Mesendoderm (in vitro differentiated cells): ENCODE measurements at regions not wholly inside any gene's neighbourhood (a gene's known extent, or its start where the extent isn't known, plus 50 kb on each side); places are given as distances from the start of the nearest gene placed in this dataset.

ENCODE experiments used
- DNase-seq: peaks from one replicate; pipeline ENCODE4 v3.0.0; 2013
- H2AK5ac ChIP-seq: 2 replicates; pipeline ENCODE4 v1.6.1; 2013; ENCODE audit warnings: low read length, inconsistent platforms
- H2BK120ac ChIP-seq: 2 replicates; pipeline ENCODE4 v1.6.1; 2013; ENCODE audit warnings: low read depth, mild to moderate bottlenecking, low read length, moderate library complexity, mixed read lengths
- H2BK15ac ChIP-seq: replicated peaks from 2 replicates; pipeline ENCODE4 v1.6.1; 2013; ENCODE audit warnings: low read depth, mild to moderate bottlenecking, moderate library complexity
- H2BK5ac ChIP-seq: 2 replicates; pipeline ENCODE4 v1.6.1; 2013; ENCODE audit warnings: low read length, inconsistent platforms
- H3K18ac ChIP-seq: 2 replicates; pipeline ENCODE4 v1.6.1; 2013; ENCODE audit warnings: mild to moderate bottlenecking, low read length, mixed read lengths
- H3K23ac ChIP-seq: one replicate; pipeline ENCODE4 v1.6.1; 2013; ENCODE audit warnings: low read length
- H3K27ac ChIP-seq: 2 replicates; pipeline ENCODE4 v1.5.1; 2013; ENCODE audit warnings: low read depth, mild to moderate bottlenecking, inconsistent platforms, low read length, moderate library complexity
- H3K27me3 ChIP-seq: 2 replicates; pipeline ENCODE4 v1.6.1; 2013; ENCODE audit warnings: low read length, control low read depth, mild to moderate bottlenecking, inconsistent platforms; ENCODE audit not compliant: insufficient read depth, poor library complexity
- H3K36me3 ChIP-seq: 2 replicates; pipeline ENCODE4 v1.6.1; 2013; ENCODE audit warnings: low read length, inconsistent platforms; ENCODE audit not compliant: control insufficient read depth, insufficient read depth
- H3K4ac ChIP-seq: one replicate; pipeline ENCODE4 v1.6.1; 2013; ENCODE audit warnings: low read depth, mild to moderate bottlenecking, low read length, moderate library complexity
- H3K4me1 ChIP-seq: 2 replicates; pipeline ENCODE4 v1.6.1; 2013; ENCODE audit warnings: low read depth, low read length, inconsistent platforms; ENCODE audit not compliant: control insufficient read depth
- H3K4me2 ChIP-seq: 2 replicates; pipeline ENCODE4 v1.6.1; 2013; ENCODE audit warnings: low read length
- H3K4me3 ChIP-seq: 2 replicates; pipeline ENCODE4 v1.5.1; 2013; ENCODE audit warnings: mild to moderate bottlenecking, low read length
- H3K56ac ChIP-seq: one replicate; pipeline ENCODE4 v1.6.1; 2013; ENCODE audit warnings: low read length
- H3K79me1 ChIP-seq: 2 replicates; pipeline ENCODE4 v1.6.1; 2013; ENCODE audit warnings: low read length, inconsistent platforms
- H3K79me2 ChIP-seq: 2 replicates; pipeline ENCODE4 v1.6.1; 2013; ENCODE audit warnings: mild to moderate bottlenecking, low read length; ENCODE audit not compliant: control insufficient read depth, insufficient read depth
- H3K9ac ChIP-seq: 2 replicates; pipeline ENCODE4 v1.6.1; 2013; ENCODE audit warnings: low read length, inconsistent platforms
- H4K5ac ChIP-seq: one replicate; pipeline ENCODE4 v1.6.1; 2013; ENCODE audit warnings: low read length
- H4K8ac ChIP-seq: one replicate; pipeline ENCODE4 v1.6.1; 2013; ENCODE audit warnings: low read depth, mild to moderate bottlenecking, control low read depth, low read length, moderate library complexity
- WGBS: extraction: QIAGEN DNeasy Blood & Tissue Kit; methylation state at CpG from one replicate; pipeline ENCODE4 v1.1.7; 2013; ENCODE audit warnings: low lambda C conversion rate, missing lambda C conversion rate; ENCODE audit not compliant: insufficient coverage; ENCODE audit errors: extremely low coverage; 5-methylcytosine and 5-hydroxymethylcytosine counted together

DNA sequence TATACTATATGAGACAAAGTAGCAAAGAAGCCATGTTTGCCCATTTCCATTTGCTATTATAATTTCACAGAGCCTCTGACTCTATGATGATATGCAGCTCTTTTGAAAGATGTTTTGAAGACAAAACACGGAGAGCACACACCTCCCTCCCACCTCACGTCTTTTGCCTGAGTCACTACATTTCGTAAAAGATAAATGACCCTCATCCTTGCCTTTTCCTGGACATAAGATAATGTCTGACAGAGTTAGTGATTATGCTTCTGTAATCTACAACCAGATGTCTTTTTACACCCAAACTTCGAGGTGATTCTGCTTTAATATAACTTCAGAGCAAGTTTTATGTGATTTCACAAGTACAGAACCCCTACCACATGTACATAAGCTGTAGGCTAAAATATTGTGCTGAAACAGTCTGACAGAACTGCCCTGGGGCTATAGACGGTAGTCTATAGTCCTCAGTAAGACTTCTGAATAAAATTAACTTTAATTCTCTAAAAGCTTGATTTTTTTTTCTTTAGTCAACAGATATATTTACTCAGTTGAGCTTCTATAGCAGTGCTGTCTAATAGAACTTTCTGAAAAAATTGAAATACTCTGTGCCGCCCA lies 99.9 kb downstream of the CD200R1L start:
- peaks cover 2% of the 10 kb centered on the region for H3K4me1 ChIP-seq
- H3K18ac ChIP-seq, result no peak overlapping the region
- no peak overlapping the region for H2AK5ac ChIP-seq
- no peak overlapping the region for H3K56ac ChIP-seq
- no peak overlapping the region for H4K5ac ChIP-seq
- no peak overlapping the region for H3K27ac ChIP-seq
- no peaks in the 10 kb centered on the region for H3K36me3 ChIP-seq
- H3K79me2 ChIP-seq, result no peaks in the 10 kb centered on the region
- H3K79me1 ChIP-seq, result no peaks in the 10 kb centered on the region
- no peak overlapping the region for H4K8ac ChIP-seq
- H2BK15ac ChIP-seq, result no peak overlapping the region
- no CpG with 5 or more reads among the region's 6 CpGs for WGBS
- no peak overlapping the region for H3K4me3 ChIP-seq
- no peak for DNase-seq
- no peak overlapping the region for H2BK120ac ChIP-seq
- no peak overlapping the region for H3K23ac ChIP-seq
- no peak overlapping the region for H3K4ac ChIP-seq
- no peak overlapping the region for H3K9ac ChIP-seq
- H2BK5ac ChIP-seq, result no peak overlapping the region
- no peak overlapping the region for H3K4me2 ChIP-seq
- H3K27me3 ChIP-seq, result no peaks in the 10 kb centered on the region

DNA sequence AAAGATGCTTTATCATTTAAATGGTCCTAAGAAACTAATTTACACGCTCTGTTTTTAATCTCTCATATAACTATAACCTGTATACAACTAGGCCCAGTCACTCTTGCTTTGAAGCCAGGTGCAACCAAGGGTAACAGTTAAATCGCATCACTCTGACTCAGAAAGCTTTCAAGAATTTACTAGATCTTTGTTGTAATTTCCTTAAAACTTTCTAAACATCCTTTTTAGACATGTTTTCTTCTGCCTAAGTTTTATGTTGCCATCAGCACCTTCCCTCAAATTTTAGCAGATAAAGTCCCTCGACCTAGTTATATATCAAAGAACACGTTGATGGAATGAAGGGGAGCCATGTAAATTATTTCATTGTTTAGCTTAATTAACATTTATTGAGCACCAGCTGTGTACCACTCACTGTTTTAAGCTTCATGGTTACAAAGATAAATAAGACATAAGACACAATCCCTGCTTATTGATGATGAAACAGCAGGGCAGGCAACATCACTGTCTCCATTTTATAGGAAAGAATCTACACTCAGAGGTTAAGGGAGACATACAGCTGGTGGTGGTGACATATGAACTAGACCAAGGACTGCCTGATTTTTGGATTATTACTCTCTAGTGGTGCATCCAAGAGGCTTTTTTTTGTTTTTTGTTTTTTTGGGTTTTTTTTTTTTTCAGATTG lies 101.0 kb downstream of the CD200R1L start:
- Histone ChIP-seq H3K4me2 (no peak overlapping the region), H2BK5ac (no peak overlapping the region), H3K36me3 (no peaks in the 10 kb centered on the region), H3K79me2 (no peaks in the 10 kb centered on the region), H3K4me3 (no peak overlapping the region), H3K18ac (no peak overlapping the region), H3K56ac (no peak overlapping the region), H3K9ac (no peak overlapping the region), H3K4me1 (peaks cover 2% of the 10 kb centered on the region), H4K5ac (no peak overlapping the region), H2BK15ac (no peak overlapping the region), H3K23ac (no peak overlapping the region), H3K27me3 (no peaks in the 10 kb centered on the region), H3K27ac (no peak overlapping the region), H3K79me1 (no peaks in the 10 kb centered on the region), H2AK5ac (no peak overlapping the region), H4K8ac (no peak overlapping the region), H3K4ac (no peak overlapping the region), H2BK120ac (no peak overlapping the region)
- DNase-seq, result no peak
- no CpG with 5 or more reads among the region's 4 CpGs for WGBS

DNA sequence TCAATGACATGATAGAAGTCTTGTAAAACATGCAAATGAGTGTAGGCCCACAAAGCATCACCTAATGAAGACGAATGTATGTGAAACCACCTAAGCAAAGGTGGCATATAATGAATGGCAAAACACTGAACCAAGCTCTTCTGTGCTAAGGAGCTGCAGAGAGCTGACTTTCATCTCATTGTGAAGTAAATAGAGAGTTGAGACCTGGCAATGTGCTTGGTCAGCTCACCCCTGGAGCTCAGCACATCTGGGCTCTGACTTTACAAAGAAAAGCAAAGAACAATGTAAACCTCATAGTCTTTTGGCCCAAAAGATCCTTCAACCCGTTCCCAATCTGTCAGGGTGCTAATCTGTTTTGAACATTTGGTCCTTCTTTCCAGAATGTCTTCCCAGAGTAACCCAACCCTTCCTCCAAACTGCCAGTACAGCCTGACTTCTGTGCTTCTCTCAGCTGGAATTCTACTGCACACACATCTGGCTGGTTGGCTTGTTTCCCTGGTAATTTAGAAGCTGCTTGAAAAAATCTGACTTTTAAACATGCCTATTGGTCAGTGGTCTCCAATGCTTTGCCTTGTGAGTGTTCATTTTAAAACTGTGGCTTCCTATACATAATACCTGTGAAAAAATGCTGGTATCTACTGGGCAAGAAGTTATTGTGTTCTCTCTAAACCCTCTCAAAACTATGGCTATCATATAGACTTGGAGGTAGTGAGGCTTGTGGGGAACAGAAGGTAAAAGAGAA lies 101.7 kb downstream of the CD200R1L start:
- Histone ChIP-seq H4K5ac (no peak overlapping the region), H3K56ac (no peak overlapping the region), H3K4me1 (no peaks in the 10 kb centered on the region), H3K4me3 (no peak overlapping the region), H3K4ac (no peak overlapping the region), H2AK5ac (no peak overlapping the region), H3K79me1 (no peaks in the 10 kb centered on the region), H3K36me3 (no peaks in the 10 kb centered on the region), H2BK15ac (no peak overlapping the region), H2BK120ac (no peak overlapping the region), H3K79me2 (no peaks in the 10 kb centered on the region), H4K8ac (no peak overlapping the region), H3K27ac (no peak overlapping the region), H3K9ac (no peak overlapping the region), H3K18ac (no peak overlapping the region), H2BK5ac (no peak overlapping the region), H3K4me2 (no peak overlapping the region), H3K23ac (no peak overlapping the region), H3K27me3 (no peaks in the 10 kb centered on the region)
- no peak for DNase-seq
- WGBS, result no CpG with 5 or more reads among the region's 2 CpGs

DNA sequence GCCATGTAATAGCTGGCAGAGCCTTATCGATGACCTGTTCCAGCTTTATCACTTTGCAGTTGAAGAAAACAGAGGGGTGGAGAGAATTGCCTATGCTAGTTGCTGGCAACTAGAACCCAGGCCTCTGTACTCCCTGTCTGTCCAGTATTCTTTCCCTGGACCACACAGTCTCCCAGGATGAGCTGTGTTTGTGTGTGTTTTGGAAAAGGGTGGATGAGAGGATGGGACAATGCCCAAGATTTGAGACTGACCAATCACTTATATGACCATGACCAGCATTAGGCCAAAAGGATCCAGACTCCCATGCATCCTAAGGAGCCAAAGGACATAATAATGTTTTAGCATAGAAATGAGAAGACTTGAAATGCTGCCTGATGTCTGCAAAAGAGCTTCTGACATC lies 102.6 kb downstream of the CD200R1L start:
- Histone ChIP-seq H3K79me1 (no peaks in the 10 kb centered on the region), H2BK5ac (no peak overlapping the region), H3K27me3 (no peaks in the 10 kb centered on the region), H4K8ac (no peak overlapping the region), H3K4me3 (no peak overlapping the region), H3K9ac (no peak overlapping the region), H3K4me2 (no peak overlapping the region), H3K23ac (no peak overlapping the region), H4K5ac (no peak overlapping the region), H3K79me2 (no peaks in the 10 kb centered on the region), H2BK120ac (no peak overlapping the region), H2BK15ac (no peak overlapping the region), H3K4me1 (no peaks in the 10 kb centered on the region), H3K56ac (no peak overlapping the region), H2AK5ac (no peak overlapping the region), H3K36me3 (no peaks in the 10 kb centered on the region), H3K18ac (no peak overlapping the region), H3K4ac (no peak overlapping the region), H3K27ac (no peak overlapping the region)
- no peak for DNase-seq
- no CpG with 5 or more reads among the region's 1 CpG for WGBS

DNA sequence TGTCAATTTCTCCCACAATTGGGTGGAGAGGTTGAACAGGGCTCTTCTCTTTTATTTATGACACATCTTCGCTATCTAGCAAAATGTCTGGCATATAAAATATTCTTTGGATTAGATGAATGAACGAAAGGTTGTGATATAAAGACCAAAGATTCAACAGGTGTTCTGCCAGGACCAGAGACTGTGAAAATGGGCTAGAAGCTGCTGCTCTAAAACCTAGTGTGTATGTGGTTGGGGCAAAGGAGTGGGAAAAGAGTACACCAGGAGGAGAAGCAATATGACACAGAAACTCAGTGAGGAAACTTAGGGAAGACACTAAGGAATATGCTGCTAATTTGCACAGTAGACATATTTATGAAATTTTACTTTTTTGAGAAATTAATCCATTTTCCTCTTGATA lies 102.0 kb upstream of the CCDC80 start:
- Histone ChIP-seq H3K23ac (no peak overlapping the region), H3K36me3 (no peaks in the 10 kb centered on the region), H3K4me2 (no peak overlapping the region), H3K9ac (no peak overlapping the region), H3K4ac (no peak overlapping the region), H3K4me1 (no peaks in the 10 kb centered on the region), H3K79me1 (no peaks in the 10 kb centered on the region), H3K79me2 (no peaks in the 10 kb centered on the region), H2BK15ac (no peak overlapping the region), H2BK120ac (no peak overlapping the region), H2BK5ac (no peak overlapping the region), H3K4me3 (no peak overlapping the region), H4K8ac (no peak overlapping the region), H3K56ac (no peak overlapping the region), H2AK5ac (no peak overlapping the region), H3K18ac (no peak overlapping the region), H3K27me3 (no peaks in the 10 kb centered on the region), H4K5ac (no peak overlapping the region), H3K27ac (no peak overlapping the region)
- DNase-seq, result no peak
- WGBS, result no CpG with 5 or more reads among the region's 2 CpGs
